Activated T-cell treated with anti-CD3 and anti-CD28 coated beads, Interleukin-2, amount 50 U/mL, for 72 hours (primary cell): ENCODE measurements at regions not wholly inside any gene's neighbourhood (a gene's known extent, or its start where the extent isn't known, plus 50 kb on each side); places are given as distances from the start of the nearest gene placed in this dataset.

ENCODE experiments used
- ATAC-seq, 2 donors: fragments of 150-1000 bp; cut with Tn5 transposase; replicated peaks in 1 of 2; 2 replicates each; pipeline ENCODE4 v1.10.0; 2021; ENCODE audit warnings: moderate library complexity in 2 of 2, mild to moderate bottlenecking in 1 of 2
- DNase-seq, 2 donors: peaks; one replicate each; pipeline ENCODE4 v3.0.0; 2021 to 2022; ENCODE audit warnings: mixed read lengths in 1 of 2
- H3K27ac Mint-ChIP-seq: one replicate; pipeline ENCODE4 v1.8.0; 2022; ENCODE audit warnings: mild to moderate bottlenecking, moderate library complexity, mixed read lengths
- H3K27me3 Mint-ChIP-seq: one replicate; pipeline ENCODE4 v1.8.0; 2022; ENCODE audit warnings: low read depth, mixed read lengths
- H3K36me3 Mint-ChIP-seq, 2 donors: one replicate each; pipeline ENCODE4 v1.8.0; 2022; ENCODE audit warnings: mixed read lengths in 2 of 2, mild to moderate bottlenecking in 1 of 2; ENCODE audit not compliant: insufficient read depth in 2 of 2
- H3K4me1 Mint-ChIP-seq: one replicate; pipeline ENCODE4 v1.8.0; 2022; ENCODE audit warnings: low read depth, mixed read lengths
- H3K4me3 Mint-ChIP-seq, 2 donors: one replicate each; pipeline ENCODE4 v1.8.0; 2022; ENCODE audit warnings: mild to moderate bottlenecking in 2 of 2, mixed read lengths in 2 of 2, moderate library complexity in 2 of 2
- H3K9me3 Mint-ChIP-seq, 2 donors: one replicate each; pipeline ENCODE4 v1.8.0; 2022; ENCODE audit warnings: mixed read lengths in 2 of 2

DNA sequence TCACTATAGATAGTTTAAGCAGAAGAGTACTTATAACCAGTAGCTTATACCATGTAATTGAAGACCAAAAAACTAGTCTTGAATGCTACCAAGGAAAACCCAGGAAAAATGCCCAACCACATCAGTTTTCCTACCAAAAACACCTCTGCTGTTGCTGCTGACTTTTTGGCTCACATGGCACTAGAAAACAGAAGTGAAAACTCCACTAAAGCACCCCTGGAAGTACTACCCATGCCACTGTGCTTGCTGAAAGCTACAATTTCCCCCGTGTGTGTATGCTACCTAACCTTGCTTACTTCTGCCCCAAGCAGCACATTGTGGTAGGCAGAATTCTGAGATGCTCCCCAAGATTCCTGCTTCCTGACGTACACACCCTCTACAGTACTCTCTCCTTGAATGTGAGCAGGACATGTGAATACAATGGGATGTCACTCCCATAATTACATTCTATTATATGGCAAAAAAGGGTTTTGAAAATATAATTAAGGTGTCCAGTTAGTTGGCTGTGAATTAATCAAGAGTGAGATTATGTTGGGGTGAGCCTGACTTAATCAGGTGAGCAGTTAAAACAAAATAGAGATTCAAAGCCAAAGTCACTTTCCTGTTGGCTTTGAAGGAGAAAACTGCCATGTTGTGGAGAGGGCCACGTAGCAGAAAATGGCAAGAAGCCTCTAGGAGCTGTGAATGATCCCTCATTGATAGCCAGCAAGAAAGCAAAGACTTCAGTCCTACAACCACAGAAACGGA, 209.8 kb upstream of the MARCKS start:
- Mint-ChIP-seq H3K4me3 (no peak overlapping the region), H3K9me3 (no peaks in the 10 kb centered on the region), H3K36me3 (no peaks in the 10 kb centered on the region), H3K4me1 (peaks cover 7% of the 10 kb centered on the region), H3K27ac (no peak overlapping the region), H3K27me3 (peaks cover 38% of the 10 kb centered on the region)
- DNase-seq (no peak), ATAC-seq (no peak)

DNA sequence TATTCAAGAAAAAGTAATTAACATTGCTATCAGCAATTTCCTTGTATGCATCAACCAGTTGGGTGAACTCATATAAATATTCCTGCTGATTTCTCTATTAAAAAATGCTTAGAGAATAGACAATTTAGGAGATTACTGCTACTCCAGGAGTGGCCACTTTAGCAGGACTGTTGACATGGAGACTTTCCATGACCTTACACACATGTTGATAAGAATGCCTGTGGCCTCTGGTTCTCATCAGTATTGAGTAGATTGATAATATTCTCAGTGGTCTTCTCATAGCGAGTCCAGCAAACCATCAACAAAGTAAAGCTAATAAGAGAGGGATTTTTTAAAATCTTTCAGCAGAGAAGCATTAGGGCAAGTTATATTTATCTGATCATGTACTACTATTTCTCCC, 208.4 kb upstream of the MARCKS start:
- H3K9me3 Mint-ChIP-seq, result no peaks in the 10 kb centered on the region
- DNase-seq (no peak), ATAC-seq (no peak)
- H3K27ac Mint-ChIP-seq, result no peak overlapping the region
- H3K27me3 Mint-ChIP-seq, result peaks cover 38% of the 10 kb centered on the region
- no peak overlapping the region for H3K4me3 Mint-ChIP-seq
- no peaks in the 10 kb centered on the region for H3K36me3 Mint-ChIP-seq
- H3K4me1 Mint-ChIP-seq, result no peaks in the 10 kb centered on the region

- Mint-ChIP-seq H3K9me3 (no peaks in the 10 kb centered on the region), H3K36me3 (no peaks in the 10 kb centered on the region)
Measured at GRCh38 chr6:113649276-113649675, 207.9 kb upstream of the MARCKS start.

GRCh38 chr6:113649880-113650609, 207.1 kb upstream of the MARCKS start:
- Mint-ChIP-seq H3K27ac (no peak overlapping the region), H3K36me3 (no peaks in the 10 kb centered on the region), H3K27me3 (peaks cover 44% of the 10 kb centered on the region), H3K4me3 (no peak overlapping the region), H3K9me3 (no peaks in the 10 kb centered on the region), H3K4me1 (no peaks in the 10 kb centered on the region)
- ATAC-seq (no peak), DNase-seq (no peak)

More at GRCh38 chr6:113649276-113649675, 207.9 kb upstream of the MARCKS start:
- Mint-ChIP-seq H3K27me3 (peaks cover 40% of the 10 kb centered on the region), H3K27ac (no peak overlapping the region), H3K4me1 (no peaks in the 10 kb centered on the region), H3K4me3 (no peak overlapping the region)
- no peak for DNase-seq
- ATAC-seq, result no peak

GRCh38 chr6:113650610-113650979, 206.6 kb upstream of the MARCKS start:
- H3K36me3 Mint-ChIP-seq, result no peaks in the 10 kb centered on the region
- H3K9me3 Mint-ChIP-seq, result no peaks in the 10 kb centered on the region
- no peak overlapping the region for H3K27ac Mint-ChIP-seq
- DNase-seq (no peak), ATAC-seq (no peak)
- H3K4me3 Mint-ChIP-seq, result no peak overlapping the region
- no peaks in the 10 kb centered on the region for H3K4me1 Mint-ChIP-seq
- peaks cover 44% of the 10 kb centered on the region for H3K27me3 Mint-ChIP-seq

DNA sequence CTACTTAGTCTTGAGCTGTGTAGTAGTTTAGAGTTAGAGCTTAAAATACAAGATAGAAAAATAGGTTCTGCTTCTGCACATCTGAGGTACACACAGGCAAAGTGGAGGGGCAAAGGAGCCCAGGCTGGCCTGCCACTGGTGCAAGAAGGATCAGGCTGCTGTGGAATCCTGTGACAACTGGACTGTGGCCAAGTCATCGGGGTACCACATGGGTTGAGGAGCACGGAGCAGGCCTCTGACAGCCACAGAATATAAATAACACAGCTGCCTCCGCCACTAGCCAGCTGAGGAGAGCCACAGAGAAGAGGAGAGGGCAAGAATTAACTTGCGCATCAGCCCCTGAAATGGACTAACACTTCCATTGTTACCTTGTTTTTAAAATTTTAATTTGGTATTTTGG, 206.0 kb upstream of the MARCKS start:
- no peak for DNase-seq

GRCh38 chr6:113651920-113652319, 205.2 kb upstream of the MARCKS start:
- ATAC-seq, result no peak
- DNase-seq, result no peak
- Mint-ChIP-seq H3K36me3 (no peaks in the 10 kb centered on the region), H3K27me3 (peaks cover 44% of the 10 kb centered on the region), H3K27ac (no peak overlapping the region), H3K4me3 (no peak overlapping the region), H3K4me1 (no peaks in the 10 kb centered on the region), H3K9me3 (no peaks in the 10 kb centered on the region)

More for the DNA sequence above, 206.0 kb upstream of the MARCKS start:
- no peaks in the 10 kb centered on the region for H3K36me3 Mint-ChIP-seq
- no peak overlapping the region for H3K27ac Mint-ChIP-seq
- H3K4me1 Mint-ChIP-seq, result no peaks in the 10 kb centered on the region
- no peak for ATAC-seq
- no peaks in the 10 kb centered on the region for H3K9me3 Mint-ChIP-seq
- no peak overlapping the region for H3K4me3 Mint-ChIP-seq
- peaks cover 44% of the 10 kb centered on the region for H3K27me3 Mint-ChIP-seq

GRCh38 chr6:113653275-113653674, 203.9 kb upstream of the MARCKS start:
- H3K4me1 Mint-ChIP-seq, result no peaks in the 10 kb centered on the region
- H3K4me3 Mint-ChIP-seq, result no peak overlapping the region
- no peaks in the 10 kb centered on the region for H3K36me3 Mint-ChIP-seq
- H3K27me3 Mint-ChIP-seq, result peaks cover 40% of the 10 kb centered on the region
- ATAC-seq (no peak), DNase-seq (no peak)
- H3K9me3 Mint-ChIP-seq, result no peaks in the 10 kb centered on the region
- H3K27ac Mint-ChIP-seq, result no peak overlapping the region

DNA sequence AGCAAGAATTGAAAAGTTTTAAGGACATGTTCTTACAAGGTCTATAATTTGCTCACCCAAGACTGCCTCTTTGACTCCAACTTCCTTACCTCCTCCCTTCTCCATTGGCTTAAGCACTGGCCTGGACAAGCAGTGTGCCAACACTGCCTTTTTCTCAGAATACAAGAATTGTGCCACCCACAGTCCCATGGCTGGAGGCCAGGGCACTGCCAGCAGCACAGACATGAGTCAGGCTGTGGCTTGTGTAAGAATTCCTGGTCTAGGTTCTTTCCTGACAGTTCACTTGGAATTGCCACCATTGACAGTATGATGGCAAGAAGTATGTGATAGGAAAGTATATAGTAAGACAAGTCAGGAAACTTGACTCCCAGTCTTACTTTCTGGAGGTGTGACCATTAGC, 202.7 kb upstream of the MARCKS start:
- no peaks in the 10 kb centered on the region for H3K36me3 Mint-ChIP-seq
- no peaks in the 10 kb centered on the region for H3K4me1 Mint-ChIP-seq
- H3K27me3 Mint-ChIP-seq, result peaks cover 31% of the 10 kb centered on the region

DNA sequence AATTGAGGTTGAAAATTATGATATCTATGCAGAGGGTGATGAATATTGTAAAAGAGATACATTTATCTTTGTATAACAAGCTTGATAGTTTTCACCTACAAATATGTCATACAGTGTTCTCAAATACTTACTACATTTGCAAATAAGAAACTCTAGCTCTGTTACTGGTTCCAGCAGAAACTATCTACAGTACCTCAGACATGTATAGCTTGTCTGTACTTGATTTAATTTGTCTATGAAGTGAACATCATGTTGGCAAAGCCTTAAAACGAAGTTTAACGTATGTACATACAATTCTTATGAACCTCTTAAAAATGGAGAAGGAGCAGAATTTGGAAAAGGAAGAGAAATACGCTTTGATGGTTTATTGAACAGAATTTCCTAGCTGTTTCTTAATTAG, 201.4 kb upstream of the MARCKS start:
- no peaks in the 10 kb centered on the region for H3K36me3 Mint-ChIP-seq
- no peak for ATAC-seq

More for the DNA sequence above, 202.7 kb upstream of the MARCKS start:
- Mint-ChIP-seq H3K27ac (no peak overlapping the region), H3K4me3 (no peak overlapping the region), H3K9me3 (no peaks in the 10 kb centered on the region)
- ATAC-seq (no peak), DNase-seq (no peak)

DNA sequence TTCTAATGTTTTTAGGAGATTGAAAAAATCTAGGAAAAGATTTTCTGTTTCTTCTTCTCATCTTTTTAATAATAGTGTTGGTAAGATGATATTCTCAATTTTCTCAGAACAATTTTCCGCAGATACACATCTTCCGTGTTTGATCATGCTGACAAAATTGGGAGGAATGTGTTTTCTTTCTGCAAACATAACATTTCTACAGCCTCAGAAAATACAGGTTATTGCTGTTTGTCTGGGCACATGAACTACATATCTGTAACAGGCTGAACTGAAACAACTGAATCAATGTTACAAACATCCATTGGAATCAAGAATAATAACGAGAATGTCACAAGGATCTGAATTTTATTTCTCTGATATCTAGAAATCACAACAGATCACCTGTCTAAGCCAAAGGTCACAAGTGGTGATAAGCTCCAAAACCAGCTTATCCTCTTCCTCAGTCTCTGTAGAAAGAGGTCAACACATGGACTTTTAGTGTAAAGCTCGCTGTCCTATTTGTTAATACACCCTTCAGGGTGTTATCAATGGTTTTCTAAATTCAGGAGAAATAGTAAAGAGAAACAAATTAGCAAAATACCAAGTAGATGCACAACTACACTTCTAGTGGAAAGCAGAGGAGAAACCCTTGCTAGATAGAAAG, 197.3 kb upstream of the MARCKS start:
- no peak for DNase-seq
- Mint-ChIP-seq H3K4me3 (no peak overlapping the region), H3K4me1 (no peaks in the 10 kb centered on the region), H3K27me3 (peaks cover 21% of the 10 kb centered on the region), H3K9me3 (no peaks in the 10 kb centered on the region), H3K27ac (no peak overlapping the region), H3K36me3 (no peaks in the 10 kb centered on the region)
- no peak for ATAC-seq

More for the DNA sequence above, 201.4 kb upstream of the MARCKS start:
- DNase-seq, result no peak
- Mint-ChIP-seq H3K27ac (no peak overlapping the region), H3K27me3 (peaks cover 18% of the 10 kb centered on the region), H3K4me3 (no peak overlapping the region), H3K9me3 (no peaks in the 10 kb centered on the region), H3K4me1 (no peaks in the 10 kb centered on the region)

- no peaks in the 10 kb centered on the region for H3K9me3 Mint-ChIP-seq
- no peak overlapping the region for H3K27ac Mint-ChIP-seq
- no peaks in the 10 kb centered on the region for H3K36me3 Mint-ChIP-seq
Measured at GRCh38 chr6:113660819-113661218, 196.3 kb upstream of the MARCKS start.

DNA sequence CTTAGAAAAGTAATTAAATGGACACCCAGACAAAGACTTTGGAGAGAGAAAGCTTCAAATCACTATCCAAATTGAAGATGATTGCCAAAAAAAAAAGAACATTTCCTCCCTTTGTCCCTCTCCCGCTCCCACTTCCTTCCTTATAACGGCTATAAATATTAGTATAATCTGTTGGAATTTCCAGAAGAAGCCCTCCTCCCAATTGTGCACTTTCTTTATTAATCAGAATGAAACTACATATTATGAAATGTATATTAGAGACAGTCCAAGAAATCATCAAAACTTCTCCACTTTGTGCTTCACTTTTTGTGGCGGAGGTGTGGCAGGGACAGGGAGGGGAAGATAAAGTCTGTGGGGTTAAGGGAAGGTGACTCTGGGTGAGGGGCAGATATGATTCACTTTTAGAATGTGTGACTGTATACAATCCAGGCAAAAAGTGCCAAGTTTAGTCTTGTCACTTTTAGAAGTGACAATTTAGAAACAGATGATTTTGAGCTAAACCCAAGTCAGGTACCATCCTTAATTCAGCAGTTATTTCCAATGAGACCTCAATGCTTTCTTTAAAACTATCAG, 195.0 kb upstream of the MARCKS start:
- no peaks in the 10 kb centered on the region for H3K4me1 Mint-ChIP-seq
- H3K9me3 Mint-ChIP-seq, result no peaks in the 10 kb centered on the region
- H3K4me3 Mint-ChIP-seq, result no peak overlapping the region
- ATAC-seq (no peak), DNase-seq (no peak)
- H3K27ac Mint-ChIP-seq, result no peak overlapping the region
- H3K36me3 Mint-ChIP-seq, result no peaks in the 10 kb centered on the region
- H3K27me3 Mint-ChIP-seq, result peaks cover 23% of the 10 kb centered on the region

More at GRCh38 chr6:113660819-113661218, 196.3 kb upstream of the MARCKS start:
- ATAC-seq (no peak), DNase-seq (no peak)
- no peak overlapping the region for H3K4me3 Mint-ChIP-seq
- H3K4me1 Mint-ChIP-seq, result no peaks in the 10 kb centered on the region
- H3K27me3 Mint-ChIP-seq, result peaks cover 23% of the 10 kb centered on the region
